Vagina (tissue), 2 donors: ENCODE measurements at regions not wholly inside any gene's neighbourhood (a gene's known extent, or its start where the extent isn't known, plus 50 kb on each side); places are given as distances from the start of the nearest gene placed in this dataset.

ENCODE experiments used
- DNase-seq, 2 donors: peaks; one replicate each; pipeline ENCODE4 v3.0.0-alpha.2; 2017; ENCODE audit errors: extremely low spot score in 2 of 2
- H3K27ac ChIP-seq: fragments of 200-600 bp; sonication (generic); one replicate; pipeline ENCODE4 v1.5.1; 2019
- H3K27me3 ChIP-seq: fragments of 200-600 bp; sonication (generic); one replicate; pipeline ENCODE4 v1.5.1; 2019
- H3K36me3 ChIP-seq, 2 donors: fragments of 200-600 bp; sonication (generic); one replicate each; pipeline ENCODE4 v1.5.1; 2017 to 2019
- H3K4me1 ChIP-seq: fragments of 200-600 bp; sonication (generic); one replicate; pipeline ENCODE4 v1.5.1; 2019
- H3K4me3 ChIP-seq, 2 donors: fragments of 200-600 bp; sonication (generic); 1 replicate in 1 of 2; 2 replicates in 1 of 2; pipeline ENCODE4 v1.5.1; 2016 to 2019
- H3K9me3 ChIP-seq: fragments of 200-600 bp; sonication (generic); one replicate; pipeline ENCODE4 v1.5.1; 2019
- POLR2A ChIP-seq, 2 donors: fragments of 450-650 bp; IDR thresholded peaks; one replicate each; pipeline ENCODE4 v1.6.1; 2017; ENCODE audit warnings: antibody characterized with exemption in 2 of 2, mild to moderate bottlenecking in 2 of 2, moderate library complexity in 2 of 2
- POLR2AphosphoS5 ChIP-seq, 2 donors: sonication (generic); formaldehyde crosslinking; IDR thresholded peaks; one replicate each; pipeline ENCODE4 v1.9.0; 2017; ENCODE audit warnings: antibody characterized with exemption in 2 of 2, mild to moderate bottlenecking in 2 of 2, low read depth in 1 of 2; ENCODE audit not compliant: insufficient read depth in 1 of 2
- intact Hi-C: fragments of 100-400 bp; cut with DNase I; formaldehyde crosslinking; loops from one replicate; pipeline ENCODE4 v1.15.1; 2023
- TF ChIP-seq, protein P1 (sequence below), 3 experiments: fragments of 450-650 bp in 2 of 3; fragments of 200-600 bp in 1 of 3; sonication (generic) in 1 of 3; IDR thresholded peaks; one replicate each; pipeline ENCODE4 v1.5.1; 2017 to 2019; ENCODE audit warnings: antibody characterized with exemption in 3 of 3, mild to moderate bottlenecking in 2 of 3, moderate library complexity in 2 of 3

DNA sequence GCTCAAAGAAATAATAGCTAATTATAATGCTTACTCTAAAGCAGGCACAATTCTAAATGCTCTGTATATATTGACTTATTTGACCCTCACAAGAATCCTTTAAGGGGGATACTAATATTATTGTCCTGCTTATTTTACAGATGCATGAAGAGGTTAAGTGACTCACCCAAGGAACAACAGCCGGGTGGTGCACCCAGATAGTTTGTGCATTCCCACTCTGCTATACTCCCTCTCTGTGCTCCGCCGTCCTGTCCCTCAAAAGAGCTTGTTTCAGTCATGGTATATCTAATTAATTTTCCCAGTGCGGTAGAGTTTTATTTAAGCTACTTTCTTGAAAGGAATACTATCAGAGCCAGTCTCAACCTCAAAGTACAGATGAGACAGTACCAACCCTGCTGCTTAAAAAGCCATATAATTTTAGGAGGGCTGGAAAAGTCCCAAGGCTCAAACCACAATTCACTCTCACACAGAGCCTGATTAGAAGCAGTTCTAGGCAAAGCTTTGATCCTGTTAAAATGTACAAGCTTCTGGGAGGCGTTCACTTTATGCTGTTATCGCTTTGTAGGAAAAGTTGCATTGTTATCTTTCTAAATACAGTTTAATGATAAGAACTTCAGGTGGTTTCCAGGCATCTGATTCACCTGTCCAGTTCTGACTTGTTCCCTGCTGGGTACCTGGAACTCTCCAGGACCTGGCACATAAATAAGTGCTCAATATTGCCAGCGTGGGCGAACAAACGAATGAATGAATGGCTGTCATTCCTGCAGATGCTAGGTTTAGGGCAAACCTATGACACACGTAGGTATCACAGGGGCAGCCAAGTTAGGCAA is 261.5 kb upstream of the KLF14 start:
- H3K27ac ChIP-seq, result peak overlapping the region; percentile 78
- no peak overlapping the region for H3K4me3 ChIP-seq
- peak in 1 of 2 donors; percentile 37 for DNase-seq
- no peaks in the 10 kb centered on the region for H3K27me3 ChIP-seq
- no peaks in the 10 kb centered on the region for H3K9me3 ChIP-seq
- peaks cover 100% of the 10 kb centered on the region for H3K4me1 ChIP-seq
- intact Hi-C loops, result no loop called here
- TF ChIP-seq, protein P1, sequence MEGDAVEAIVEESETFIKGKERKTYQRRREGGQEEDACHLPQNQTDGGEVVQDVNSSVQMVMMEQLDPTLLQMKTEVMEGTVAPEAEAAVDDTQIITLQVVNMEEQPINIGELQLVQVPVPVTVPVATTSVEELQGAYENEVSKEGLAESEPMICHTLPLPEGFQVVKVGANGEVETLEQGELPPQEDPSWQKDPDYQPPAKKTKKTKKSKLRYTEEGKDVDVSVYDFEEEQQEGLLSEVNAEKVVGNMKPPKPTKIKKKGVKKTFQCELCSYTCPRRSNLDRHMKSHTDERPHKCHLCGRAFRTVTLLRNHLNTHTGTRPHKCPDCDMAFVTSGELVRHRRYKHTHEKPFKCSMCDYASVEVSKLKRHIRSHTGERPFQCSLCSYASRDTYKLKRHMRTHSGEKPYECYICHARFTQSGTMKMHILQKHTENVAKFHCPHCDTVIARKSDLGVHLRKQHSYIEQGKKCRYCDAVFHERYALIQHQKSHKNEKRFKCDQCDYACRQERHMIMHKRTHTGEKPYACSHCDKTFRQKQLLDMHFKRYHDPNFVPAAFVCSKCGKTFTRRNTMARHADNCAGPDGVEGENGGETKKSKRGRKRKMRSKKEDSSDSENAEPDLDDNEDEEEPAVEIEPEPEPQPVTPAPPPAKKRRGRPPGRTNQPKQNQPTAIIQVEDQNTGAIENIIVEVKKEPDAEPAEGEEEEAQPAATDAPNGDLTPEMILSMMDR (IDR thresholded peaks at IDR 0.05), result no peak
- no peak for TF ChIP-seq POLR2AphosphoS5 (IDR thresholded peaks at IDR 0.05; ENCODE audit: insufficient read depth in 1 of 2, low read depth in 1 of 2)
- TF ChIP-seq POLR2A (IDR thresholded peaks at IDR 0.05), result no peak
- peaks cover 0 to 1% of the 10 kb centered on the region in 2 donors for H3K36me3 ChIP-seq

DNA sequence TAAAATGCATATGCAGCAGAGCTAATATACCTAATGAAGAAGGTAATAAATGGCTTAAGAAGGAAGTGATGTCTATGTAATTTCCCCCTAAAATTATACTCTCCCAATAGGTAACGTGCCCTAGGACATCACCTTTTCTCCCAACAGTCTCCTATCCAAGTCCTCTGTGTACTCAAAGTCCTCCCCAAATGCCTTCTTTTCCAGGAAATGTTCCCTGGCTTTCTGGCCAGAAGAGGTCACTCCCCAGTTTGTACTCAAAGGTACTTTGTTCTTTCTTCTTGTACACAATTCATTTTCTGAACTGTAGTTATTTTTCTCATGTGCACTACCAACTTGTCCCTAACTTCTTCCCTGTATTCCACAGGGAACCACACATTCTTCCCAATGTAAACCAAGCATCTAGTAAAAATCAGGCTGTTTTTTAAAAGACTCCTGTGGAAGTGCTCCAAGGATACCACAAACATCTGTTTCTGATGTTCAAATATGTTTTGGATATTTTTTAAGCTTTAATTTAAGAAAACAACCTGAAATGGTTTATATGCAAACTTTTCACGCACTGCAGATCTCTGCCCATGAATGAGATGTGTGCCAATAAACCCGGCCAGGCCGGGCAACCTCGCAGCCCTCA is 262.3 kb upstream of the KLF14 start:
- no peak for DNase-seq
- TF ChIP-seq POLR2AphosphoS5 (IDR thresholded peaks at IDR 0.05; ENCODE audit: insufficient read depth in 1 of 2, low read depth in 1 of 2) (no peak), POLR2A (IDR thresholded peaks at IDR 0.05) (no peak)
- TF ChIP-seq, protein P1 (IDR thresholded peaks at IDR 0.05), result no peak
- Histone ChIP-seq H3K9me3 (no peaks in the 10 kb centered on the region), H3K4me3 (no peak overlapping the region), H3K27ac (peak overlapping the region; percentile 78), H3K4me1 (peaks cover 99% of the 10 kb centered on the region), H3K27me3 (no peaks in the 10 kb centered on the region), H3K36me3 (peaks cover 0 to 7% of the 10 kb centered on the region in 2 donors)
- intact Hi-C loops, result no loop called here

DNA sequence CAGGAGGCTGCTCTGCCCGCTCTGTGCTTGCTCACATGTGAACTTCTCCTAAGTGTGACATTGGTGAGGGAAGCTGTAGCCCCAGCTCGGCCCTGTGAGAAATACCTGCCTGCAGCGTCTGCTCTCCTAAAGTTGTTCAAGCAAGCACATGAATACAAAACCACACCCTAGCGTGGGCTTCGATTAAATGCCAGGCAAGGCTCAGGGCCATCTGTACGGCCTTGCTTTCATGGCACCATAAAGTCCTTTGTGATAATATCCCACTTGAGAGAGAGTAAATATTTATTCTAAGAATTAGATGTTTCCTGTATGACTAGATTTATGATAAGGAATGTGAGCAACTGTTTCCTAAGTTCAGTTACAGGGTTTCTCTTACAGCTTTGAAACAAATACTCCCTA is 262.8 kb upstream of the KLF14 start:
- peak overlapping the region; percentile 78 for H3K27ac ChIP-seq
- no peak overlapping the region for H3K4me3 ChIP-seq
- DNase-seq, result peak in 1 of 2 donors; percentile 86
- intact Hi-C loops, result no loop called here
- TF ChIP-seq POLR2AphosphoS5 (IDR thresholded peaks at IDR 0.05; ENCODE audit: insufficient read depth in 1 of 2, low read depth in 1 of 2) (peak; percentile 43 to 53), POLR2A (IDR thresholded peaks at IDR 0.05) (no peak)
- no peaks in the 10 kb centered on the region for H3K9me3 ChIP-seq
- peaks cover 0 to 7% of the 10 kb centered on the region in 2 donors for H3K36me3 ChIP-seq
- no peaks in the 10 kb centered on the region for H3K27me3 ChIP-seq
- H3K4me1 ChIP-seq, result peaks cover 94% of the 10 kb centered on the region

DNA sequence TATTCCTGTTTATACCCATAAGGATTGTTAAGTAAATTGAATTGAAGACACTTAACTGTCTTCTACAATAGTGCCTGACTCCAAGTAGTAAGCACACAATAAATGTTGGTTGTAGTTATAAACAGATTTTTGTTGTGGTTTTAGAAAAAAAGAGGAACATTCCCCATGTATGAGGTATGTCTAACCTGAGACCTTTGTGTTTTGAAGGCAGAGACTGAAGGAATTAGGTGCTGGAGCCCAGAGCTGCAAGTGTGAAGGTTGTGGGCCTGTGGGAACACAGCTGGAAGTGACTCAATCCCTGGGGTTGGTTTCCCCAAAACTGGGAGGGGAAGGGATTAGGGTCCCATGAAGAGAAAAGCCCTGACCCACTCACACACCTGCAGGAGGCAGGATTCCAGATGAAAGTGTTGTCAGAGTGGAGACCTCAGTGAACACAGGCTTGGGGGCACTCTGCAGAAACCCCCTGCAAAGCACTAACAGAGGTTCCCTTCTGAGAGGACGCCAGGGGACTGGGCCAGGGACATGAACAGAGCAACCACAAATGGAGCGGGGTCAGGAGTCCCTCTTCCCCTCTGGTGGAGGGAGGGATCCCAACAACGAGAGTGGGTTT is 265.1 kb upstream of the KLF14 start:
- DNase-seq, result peak in 1 of 2 donors; percentile 54
- Histone ChIP-seq H3K27me3 (no peaks in the 10 kb centered on the region), H3K36me3 (peaks cover 0 to 7% of the 10 kb centered on the region in 2 donors), H3K4me3 (no peak overlapping the region), H3K4me1 (peaks cover 71% of the 10 kb centered on the region), H3K27ac (peak overlapping the region; percentile 17), H3K9me3 (no peaks in the 10 kb centered on the region)
- intact Hi-C loops, result no loop called here
- TF ChIP-seq, protein P1 (IDR thresholded peaks at IDR 0.05), result no peak
- TF ChIP-seq POLR2AphosphoS5 (IDR thresholded peaks at IDR 0.05; ENCODE audit: insufficient read depth in 1 of 2, low read depth in 1 of 2) (no peak), POLR2A (IDR thresholded peaks at IDR 0.05) (no peak)

DNA sequence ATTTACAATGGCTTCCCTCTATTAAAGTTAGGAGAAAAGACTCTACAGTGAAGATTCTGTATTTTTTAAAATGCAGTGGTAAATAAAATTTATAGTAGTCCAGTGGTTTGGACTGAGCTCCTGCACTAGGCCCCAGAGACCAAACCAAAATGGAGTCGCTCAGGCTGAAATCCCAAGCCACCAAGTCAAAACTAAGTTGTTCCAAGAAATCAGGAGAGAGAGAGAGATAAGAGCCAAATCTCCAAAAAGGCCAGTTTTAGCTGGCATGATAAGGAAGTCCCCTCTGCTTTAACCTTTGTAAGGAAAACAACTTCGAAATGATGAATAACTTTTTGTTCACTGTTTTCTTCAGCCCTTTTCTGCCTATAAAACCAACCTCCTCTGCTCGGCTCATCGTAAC is 265.9 kb upstream of the KLF14 start:
- Histone ChIP-seq H3K4me3 (no peak overlapping the region), H3K9me3 (no peaks in the 10 kb centered on the region), H3K27me3 (no peaks in the 10 kb centered on the region), H3K4me1 (peaks cover 63% of the 10 kb centered on the region), H3K36me3 (peaks cover 0 to 7% of the 10 kb centered on the region in 2 donors), H3K27ac (peak overlapping the region; percentile 17)
- TF ChIP-seq POLR2A (IDR thresholded peaks at IDR 0.05) (no peak), POLR2AphosphoS5 (IDR thresholded peaks at IDR 0.05; ENCODE audit: insufficient read depth in 1 of 2, low read depth in 1 of 2) (no peak)
- TF ChIP-seq, protein P1 (IDR thresholded peaks at IDR 0.05), result no peak
- no peak for DNase-seq
- intact Hi-C loops, result no loop called here
